Right lobe of liver (tissue), 4 donors: ENCODE measurements at regions not wholly inside any gene's neighbourhood (a gene's known extent, or its start where the extent isn't known, plus 50 kb on each side); places are given as distances from the start of the nearest gene placed in this dataset.

ENCODE experiments used
- POLR2A ChIP-seq: fragments of 450-650 bp; IDR thresholded peaks from one replicate; pipeline ENCODE4 v1.6.1; 2017; ENCODE audit warnings: antibody characterized with exemption, mild to moderate bottlenecking
- TF ChIP-seq, protein P1 (sequence below), 4 donors: fragments of 200-600 bp in 3 of 4; fragments of 450-650 bp in 1 of 4; IDR thresholded peaks; one replicate each; pipeline versions ENCODE4 v1.5.1 to v1.8.0; 2016 to 2022; ENCODE audit warnings: antibody characterized with exemption in 4 of 4, mild to moderate bottlenecking in 2 of 4
- donor health status: DM: no; HTN: no; CAD: no.
- donor health status: DM: no; HTN: no; CAD: no.
- donor health status: DM: no; HTN: yes; CAD: no.

DNA sequence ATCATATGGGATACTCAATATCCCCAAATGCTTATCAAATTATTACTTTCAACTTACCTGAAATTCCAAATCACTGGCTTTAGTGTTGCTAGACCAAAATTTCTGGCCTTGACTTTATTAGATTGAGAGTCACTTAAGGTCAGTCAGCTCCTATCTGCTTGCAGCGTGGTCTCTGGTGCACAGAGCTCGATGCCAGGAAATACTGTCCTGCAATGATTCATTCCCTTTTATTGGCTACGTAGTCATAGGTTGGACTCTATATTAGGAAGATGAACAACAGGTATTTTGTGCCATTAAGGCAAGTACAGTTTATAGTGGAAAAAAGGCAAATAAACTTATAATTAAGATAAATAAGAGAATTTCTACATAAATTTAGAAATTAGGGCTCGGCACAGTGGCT is 378.6 kb upstream of the MCTP2 start:
- TF ChIP-seq, protein P1, sequence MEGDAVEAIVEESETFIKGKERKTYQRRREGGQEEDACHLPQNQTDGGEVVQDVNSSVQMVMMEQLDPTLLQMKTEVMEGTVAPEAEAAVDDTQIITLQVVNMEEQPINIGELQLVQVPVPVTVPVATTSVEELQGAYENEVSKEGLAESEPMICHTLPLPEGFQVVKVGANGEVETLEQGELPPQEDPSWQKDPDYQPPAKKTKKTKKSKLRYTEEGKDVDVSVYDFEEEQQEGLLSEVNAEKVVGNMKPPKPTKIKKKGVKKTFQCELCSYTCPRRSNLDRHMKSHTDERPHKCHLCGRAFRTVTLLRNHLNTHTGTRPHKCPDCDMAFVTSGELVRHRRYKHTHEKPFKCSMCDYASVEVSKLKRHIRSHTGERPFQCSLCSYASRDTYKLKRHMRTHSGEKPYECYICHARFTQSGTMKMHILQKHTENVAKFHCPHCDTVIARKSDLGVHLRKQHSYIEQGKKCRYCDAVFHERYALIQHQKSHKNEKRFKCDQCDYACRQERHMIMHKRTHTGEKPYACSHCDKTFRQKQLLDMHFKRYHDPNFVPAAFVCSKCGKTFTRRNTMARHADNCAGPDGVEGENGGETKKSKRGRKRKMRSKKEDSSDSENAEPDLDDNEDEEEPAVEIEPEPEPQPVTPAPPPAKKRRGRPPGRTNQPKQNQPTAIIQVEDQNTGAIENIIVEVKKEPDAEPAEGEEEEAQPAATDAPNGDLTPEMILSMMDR (IDR thresholded peaks at IDR 0.05): no peak
- TF ChIP-seq POLR2A: no peak
